H9 (cell line): ENCODE measurements at regions not wholly inside any gene's neighbourhood (a gene's known extent, or its start where the extent isn't known, plus 50 kb on each side); places are given as distances from the start of the nearest gene placed in this dataset.
"Not testable (repeated sequence)": the region's sequence is repeated elsewhere in the genome, so short reads cannot be mapped to it uniquely, and the experiment has no call there.

Source experiments
- DNase-seq: peaks from one replicate; pipeline ENCODE4 v3.0.0-alpha.2; 2017
- H2AFZ ChIP-seq: one replicate; pipeline ENCODE4 v1.6.1; 2013; ENCODE audit warnings: mild to moderate bottlenecking, low read length, control low read depth, moderate library complexity
- H2AK5ac ChIP-seq: 2 replicates; pipeline ENCODE4 v1.6.1; 2013; ENCODE audit warnings: low read length, control low read depth, mixed read lengths; ENCODE audit not compliant: insufficient read length
- H2BK120ac ChIP-seq: one replicate; pipeline ENCODE4 v1.6.1; 2013; ENCODE audit warnings: low read depth, mild to moderate bottlenecking, low read length, control low read depth, inconsistent platforms; ENCODE audit not compliant: poor library complexity, severe bottlenecking
- H2BK12ac ChIP-seq: 2 replicates; pipeline ENCODE4 v1.6.1; 2013; ENCODE audit warnings: low read length, control low read depth, mixed read lengths, low read depth; ENCODE audit not compliant: insufficient read length
- H2BK15ac ChIP-seq: 2 replicates; pipeline ENCODE4 v1.6.1; 2013; ENCODE audit warnings: low read depth, low read length, control low read depth
- H2BK20ac ChIP-seq: one replicate; pipeline ENCODE4 v1.6.1; 2013; ENCODE audit warnings: low read depth, mild to moderate bottlenecking, low read length, control low read depth, inconsistent platforms; ENCODE audit not compliant: poor library complexity, severe bottlenecking
- H2BK5ac ChIP-seq: 2 replicates; pipeline ENCODE4 v1.6.1; 2013; ENCODE audit warnings: low read length, control low read depth, mixed read lengths; ENCODE audit not compliant: insufficient read length
- H3K14ac ChIP-seq: 2 replicates; pipeline ENCODE4 v1.6.1; 2013; ENCODE audit warnings: low read length, control low read depth; ENCODE audit not compliant: insufficient read depth
- H3K18ac ChIP-seq: 2 replicates; pipeline ENCODE4 v1.6.1; 2013; ENCODE audit warnings: low read depth, mild to moderate bottlenecking, mixed read lengths, low read length, control low read depth; ENCODE audit not compliant: insufficient read length
- H3K23ac ChIP-seq: 2 replicates; pipeline ENCODE4 v1.6.1; 2013; ENCODE audit warnings: low read length, control low read depth, mixed read lengths, low read depth; ENCODE audit not compliant: insufficient read length
- H3K23me2 ChIP-seq: 2 replicates; pipeline ENCODE4 v1.6.1; 2013; ENCODE audit warnings: low read depth, mild to moderate bottlenecking, mixed read lengths, low read length, control low read depth; ENCODE audit not compliant: insufficient read length, poor library complexity, severe bottlenecking
- H3K27ac ChIP-seq: 2 replicates; pipeline ENCODE4 v1.5.1; 2013; ENCODE audit warnings: low read length, control low read depth, mixed read lengths, low read depth; ENCODE audit not compliant: insufficient read length
- H3K27me3 ChIP-seq: 2 replicates; pipeline ENCODE4 v1.6.1; 2013; ENCODE audit warnings: low read length, control low read depth, inconsistent platforms; ENCODE audit not compliant: insufficient read depth
- H3K4ac ChIP-seq: 2 replicates; pipeline ENCODE4 v1.6.1; 2013; ENCODE audit warnings: low read depth, mild to moderate bottlenecking, control low read depth, inconsistent platforms, low read length, moderate library complexity
- H3K4me1 ChIP-seq: 2 replicates; pipeline ENCODE4 v1.6.1; 2013; ENCODE audit warnings: low read length, control low read depth, inconsistent platforms; ENCODE audit not compliant: insufficient read depth
- H3K4me2 ChIP-seq: 2 replicates; pipeline ENCODE4 v1.6.1; 2013; ENCODE audit warnings: low read length, control low read depth, mixed read lengths; ENCODE audit not compliant: insufficient read length, insufficient read depth
- H3K56ac ChIP-seq: 2 replicates; pipeline ENCODE4 v1.6.1; 2013; ENCODE audit warnings: low read depth, mild to moderate bottlenecking, mixed read lengths, low read length, control low read depth; ENCODE audit not compliant: insufficient read length
- H3K79me1 ChIP-seq: 2 replicates; pipeline ENCODE4 v1.6.1; 2013; ENCODE audit warnings: low read depth, mild to moderate bottlenecking, moderate library complexity, low read length, control low read depth, inconsistent platforms; ENCODE audit not compliant: insufficient read depth, poor library complexity, severe bottlenecking
- H3K79me2 ChIP-seq: 2 replicates; pipeline ENCODE4 v1.6.1; 2013; ENCODE audit warnings: low read length, control low read depth, inconsistent platforms; ENCODE audit not compliant: insufficient read depth
- H3K9ac ChIP-seq: 2 replicates; pipeline ENCODE4 v1.6.1; 2013; ENCODE audit warnings: low read length, control low read depth, mixed read lengths; ENCODE audit not compliant: insufficient read length; ENCODE audit errors: extremely low read depth
- H3K9me3 ChIP-seq: one replicate; pipeline ENCODE4 v1.6.1; 2013; ENCODE audit warnings: low read depth, low read length, inconsistent platforms; ENCODE audit not compliant: control insufficient read depth
- H3T11ph ChIP-seq: one replicate; pipeline ENCODE4 v1.6.1; 2013; ENCODE audit warnings: mild to moderate bottlenecking, low read length, control low read depth, inconsistent platforms
- H4K20me1 ChIP-seq: one replicate; pipeline ENCODE4 v1.6.1; 2013; ENCODE audit not compliant: control insufficient read depth, insufficient read length, insufficient read depth
- H4K5ac ChIP-seq: 2 replicates; pipeline ENCODE4 v1.6.1; 2013; ENCODE audit warnings: low read depth, mild to moderate bottlenecking, mixed read lengths, low read length, control low read depth; ENCODE audit not compliant: insufficient read length
- H4K8ac ChIP-seq: replicated peaks from 2 replicates; pipeline ENCODE4 v1.6.1; 2013; ENCODE audit warnings: low read length, control low read depth, mixed read lengths, low read depth; ENCODE audit not compliant: insufficient read length
- H4K91ac ChIP-seq: 2 replicates; pipeline ENCODE4 v1.6.1; 2013; ENCODE audit warnings: low read depth, mild to moderate bottlenecking, moderate library complexity, mixed read lengths, low read length, control low read depth; ENCODE audit not compliant: insufficient read length
- H3K27ac Mint-ChIP-seq, 3 experiments: 2 replicates in 2 of 3; 3 replicates in 1 of 3; pipeline ENCODE4 v1.8.0; 2020 to 2021; ENCODE audit warnings: mixed read lengths in 3 of 3, mild to moderate bottlenecking in 1 of 3, moderate library complexity in 1 of 3
- H3K27me3 Mint-ChIP-seq: 2 replicates; pipeline ENCODE4 v1.8.0; 2021; ENCODE audit warnings: low read depth, mild to moderate bottlenecking, moderate library complexity, mixed read lengths
- H3K36me3 Mint-ChIP-seq, 3 experiments: 2 replicates in 2 of 3; 3 replicates in 1 of 3; pipeline ENCODE4 v1.8.0; 2020 to 2021; ENCODE audit warnings: low read depth in 3 of 3, mixed read lengths in 3 of 3; ENCODE audit not compliant: insufficient read depth in 1 of 3
- H3K4me1 Mint-ChIP-seq, 2 experiments: 2 replicates each; pipeline ENCODE4 v1.8.0; 2020; ENCODE audit warnings: mixed read lengths in 2 of 2
- H3K4me3 Mint-ChIP-seq, 2 experiments: 2 replicates in 1 of 2; 3 replicates in 1 of 2; pipeline ENCODE4 v1.8.0; 2020 to 2021; ENCODE audit warnings: mild to moderate bottlenecking in 2 of 2, mixed read lengths in 2 of 2, moderate library complexity in 1 of 2
- H3K9me3 Mint-ChIP-seq, 2 experiments: 2 replicates in 1 of 2; 3 replicates in 1 of 2; pipeline ENCODE4 v1.8.0; 2020; ENCODE audit warnings: mild to moderate bottlenecking in 2 of 2, mixed read lengths in 2 of 2, moderate library complexity in 1 of 2
- CTCF ChIP-seq: fragments of 200-600 bp; sonication (generic); conservative IDR thresholded peaks from 3 replicates; pipeline ENCODE4 v1.8.0; 2021; ENCODE audit warnings: antibody characterized with exemption, mild to moderate bottlenecking
- WGBS: extraction: QIAGEN DNeasy Blood & Tissue Kit; methylation state at CpG from one replicate; pipeline ENCODE4 v1.1.7; 2013; ENCODE audit warnings: missing lambda C conversion rate, low lambda C conversion rate, mixed read lengths; ENCODE audit not compliant: insufficient read length; ENCODE audit errors: extremely low coverage; 5-methylcytosine and 5-hydroxymethylcytosine counted together

- no peaks in the 10 kb centered on the region for H3K27me3 Mint-ChIP-seq
- Histone ChIP-seq H3K4ac (no peak overlapping the region), H3K23ac (no peak overlapping the region), H3K27me3 (no peaks in the 10 kb centered on the region), H3K14ac (no peak overlapping the region), H4K8ac (no peak overlapping the region), H3K79me2 (no peaks in the 10 kb centered on the region), H3K56ac (no peak overlapping the region), H3K4me1 (no peaks in the 10 kb centered on the region), H3K9me3 (no peaks in the 10 kb centered on the region), H2BK12ac (no peak overlapping the region), H2BK20ac (no peak overlapping the region), H2BK120ac (no peak overlapping the region), H2BK15ac (no peak overlapping the region), H2AFZ (no peak overlapping the region), H3K23me2 (no peaks in the 10 kb centered on the region), H2AK5ac (no peak overlapping the region), H4K5ac (no peak overlapping the region), H2BK5ac (no peak overlapping the region), H3K9ac (no peak overlapping the region), H3K27ac (no peak overlapping the region), H3K4me2 (no peak overlapping the region), H3K79me1 (no peaks in the 10 kb centered on the region), H4K20me1 (no peaks in the 10 kb centered on the region), H4K91ac (no peak overlapping the region), H3T11ph (no peak overlapping the region), H3K18ac (no peak overlapping the region)
- DNase-seq, result no peak
- H3K4me1 Mint-ChIP-seq, result no peaks in the 10 kb centered on the region
- H3K9me3 Mint-ChIP-seq, result no peaks in the 10 kb centered on the region
- no peak for TF ChIP-seq CTCF
- no CpG with 5 or more reads among the region's 3 CpGs for WGBS
- H3K4me3 Mint-ChIP-seq, result no peak overlapping the region
- no peaks in the 10 kb centered on the region for H3K36me3 Mint-ChIP-seq
- no peak overlapping the region for H3K27ac Mint-ChIP-seq
These were observed 79.8 kb upstream of the BLID start for GRCh38 chr11:122195790-122196189.

- H3K4me3 Mint-ChIP-seq, H4K91ac ChIP-seq, H4K5ac ChIP-seq, H3K4me1 Mint-ChIP-seq, H3K79me2 ChIP-seq, H3K14ac ChIP-seq, H4K20me1 ChIP-seq, H2AFZ ChIP-seq, H4K8ac ChIP-seq, H3K79me1 ChIP-seq, H3K4ac ChIP-seq, H2BK12ac ChIP-seq, H3K56ac ChIP-seq, H2BK15ac ChIP-seq, H3K4me1 ChIP-seq, H2BK120ac ChIP-seq, H3K18ac ChIP-seq, DNase-seq, H3K9me3 Mint-ChIP-seq, H3K27ac ChIP-seq, H3K27me3 ChIP-seq, H2BK20ac ChIP-seq, H3K27me3 Mint-ChIP-seq, H2AK5ac ChIP-seq, H3K27ac Mint-ChIP-seq, H3K9ac ChIP-seq, H3K36me3 Mint-ChIP-seq, H3K23ac ChIP-seq, H3T11ph ChIP-seq, H3K4me2 ChIP-seq, H2BK5ac ChIP-seq, H3K9me3 ChIP-seq, H3K23me2 ChIP-seq: not testable (repeated sequence)
- WGBS, result no CpG with 5 or more reads among the region's 5 CpGs
These were observed 78.0 kb upstream of the BLID start for GRCh38 chr11:122193881-122194480.
